ENCODE measurements at regions not wholly inside any gene's neighbourhood (a gene's known extent, or its start where the extent isn't known, plus 50 kb on each side); places are given as distances from the start of the nearest gene placed in this dataset.
"Not testable (repeated sequence)": the region's sequence is repeated elsewhere in the genome, so short reads cannot be mapped to it uniquely, and the experiment has no call there.

DNA sequence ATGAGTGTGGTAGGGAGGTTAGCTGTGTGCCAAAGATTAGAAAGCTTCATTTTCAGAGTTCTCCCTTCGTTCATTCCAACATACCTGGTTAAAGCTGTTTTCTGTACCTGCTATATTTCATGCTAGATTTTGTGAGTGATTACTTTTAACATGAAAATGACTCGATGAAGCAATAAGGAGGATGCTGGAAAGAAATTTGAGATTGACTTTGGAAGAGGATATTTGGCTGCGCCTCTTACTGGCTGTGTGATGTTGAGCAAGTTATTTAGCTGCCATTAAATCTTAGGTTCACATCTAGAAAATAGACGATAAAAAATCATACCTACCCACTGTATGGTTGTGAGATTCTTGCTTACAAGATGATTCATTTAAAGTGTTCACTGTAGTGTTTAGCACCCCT lies 288.7 kb downstream of the ZIC4 start:
- ChIA-PET CTCF (interaction anchor here (1.8 kb wide), 1 partner anchor 74 kb away, joined by 9 read pairs; no protein-coding TSS in a partner anchor), POLR2A (no interaction called here)
- no peak overlapping the region for H3K4me3 ChIP-seq (ENCODE audit: low read depth, low read length)
- no peak for DNase-seq (ENCODE audit: low read depth)
- TF ChIP-seq, protein P1, sequence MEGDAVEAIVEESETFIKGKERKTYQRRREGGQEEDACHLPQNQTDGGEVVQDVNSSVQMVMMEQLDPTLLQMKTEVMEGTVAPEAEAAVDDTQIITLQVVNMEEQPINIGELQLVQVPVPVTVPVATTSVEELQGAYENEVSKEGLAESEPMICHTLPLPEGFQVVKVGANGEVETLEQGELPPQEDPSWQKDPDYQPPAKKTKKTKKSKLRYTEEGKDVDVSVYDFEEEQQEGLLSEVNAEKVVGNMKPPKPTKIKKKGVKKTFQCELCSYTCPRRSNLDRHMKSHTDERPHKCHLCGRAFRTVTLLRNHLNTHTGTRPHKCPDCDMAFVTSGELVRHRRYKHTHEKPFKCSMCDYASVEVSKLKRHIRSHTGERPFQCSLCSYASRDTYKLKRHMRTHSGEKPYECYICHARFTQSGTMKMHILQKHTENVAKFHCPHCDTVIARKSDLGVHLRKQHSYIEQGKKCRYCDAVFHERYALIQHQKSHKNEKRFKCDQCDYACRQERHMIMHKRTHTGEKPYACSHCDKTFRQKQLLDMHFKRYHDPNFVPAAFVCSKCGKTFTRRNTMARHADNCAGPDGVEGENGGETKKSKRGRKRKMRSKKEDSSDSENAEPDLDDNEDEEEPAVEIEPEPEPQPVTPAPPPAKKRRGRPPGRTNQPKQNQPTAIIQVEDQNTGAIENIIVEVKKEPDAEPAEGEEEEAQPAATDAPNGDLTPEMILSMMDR (IDR thresholded peaks at IDR 0.05; ENCODE audit: insufficient read depth, low read depth, low read length) = no peak
- no peaks in the 10 kb centered on the region for H3K27me3 ChIP-seq (ENCODE audit: control insufficient read depth, insufficient read depth, low read length)
- H3K36me3 ChIP-seq (ENCODE audit: control insufficient read depth, insufficient read depth, low read length) = no peaks in the 10 kb centered on the region

DNA sequence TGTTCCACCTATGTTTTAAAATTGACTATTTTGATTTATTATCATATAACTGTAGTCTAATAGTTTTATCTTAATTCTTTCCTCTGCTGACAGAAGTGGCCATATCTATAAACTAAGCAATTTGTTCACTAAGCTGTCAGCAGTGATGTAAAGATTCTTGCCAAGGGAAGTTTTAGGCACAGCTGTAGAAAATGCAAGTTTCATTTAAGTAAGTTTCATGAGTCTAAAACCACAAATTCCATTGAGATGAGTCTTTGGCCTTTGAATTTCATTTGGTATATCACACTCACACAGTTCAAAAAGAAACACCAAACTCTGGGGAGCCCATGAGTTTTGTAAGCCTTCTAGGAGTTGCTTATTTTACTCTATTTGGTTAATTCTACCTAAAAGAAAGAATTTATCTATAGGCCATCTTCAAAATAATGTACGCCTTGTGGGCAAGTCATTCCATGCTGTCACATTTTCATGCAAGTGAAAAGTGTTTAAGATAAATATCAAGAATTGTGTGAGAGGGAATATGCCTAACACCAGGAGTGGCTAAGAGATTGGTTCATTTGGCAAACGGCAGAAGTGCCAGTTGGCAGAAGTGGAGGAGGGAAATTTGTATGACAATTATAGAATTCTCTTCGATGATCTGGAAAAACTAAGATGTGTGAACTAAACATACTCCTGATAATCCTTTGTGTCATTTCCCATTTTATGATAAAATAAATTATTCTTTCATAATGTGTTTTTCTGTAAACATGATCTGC lies 292.9 kb downstream of the ZIC4 start:
- POLR2A ChIA-PET = interaction anchor here (0.5 kb wide), 1 partner anchor 310 kb away, joined by 3 read pairs; no protein-coding TSS in a partner anchor
- Histone ChIP-seq H3K36me3 (ENCODE audit: control insufficient read depth, insufficient read depth, low read length) (no peaks in the 10 kb centered on the region), H3K4me3 (ENCODE audit: low read depth, low read length) (no peak overlapping the region), H3K27me3 (ENCODE audit: control insufficient read depth, insufficient read depth, low read length) (no peaks in the 10 kb centered on the region)
- TF ChIP-seq, protein P1 (IDR thresholded peaks at IDR 0.05; ENCODE audit: insufficient read depth, low read depth, low read length) = no peak
- CTCF ChIA-PET = no interaction called here
- DNase-seq (ENCODE audit: low read depth) = peak; percentile 73

DNA sequence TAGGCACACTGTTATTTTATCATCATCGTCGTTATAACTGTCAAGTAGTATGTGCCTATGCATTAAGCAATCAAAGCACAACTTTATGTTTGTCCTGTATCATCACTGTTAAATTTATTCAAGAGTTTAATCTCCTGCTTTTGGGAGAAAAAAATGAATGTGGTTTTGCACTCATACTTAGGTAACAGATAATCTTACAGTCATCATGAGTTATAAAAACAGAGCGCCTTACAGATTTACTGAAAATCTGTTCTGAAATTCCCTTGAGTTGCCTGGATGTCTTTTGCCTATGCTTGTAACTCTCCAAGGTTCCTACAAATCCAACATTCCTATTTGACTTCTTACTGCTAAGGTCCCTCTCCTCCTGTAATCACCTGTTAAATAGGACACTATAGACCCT lies 307.3 kb downstream of the ZIC4 start:
- no peak for DNase-seq (ENCODE audit: low read depth)
- TF ChIP-seq, protein P1 (IDR thresholded peaks at IDR 0.05; ENCODE audit: insufficient read depth, low read depth, low read length) = no peak
- ChIA-PET CTCF (no interaction called here), POLR2A (no interaction called here)
- H3K4me3 ChIP-seq (ENCODE audit: low read depth, low read length) = no peak overlapping the region
- H3K27me3 ChIP-seq (ENCODE audit: control insufficient read depth, insufficient read depth, low read length) = no peaks in the 10 kb centered on the region
- H3K36me3 ChIP-seq (ENCODE audit: control insufficient read depth, insufficient read depth, low read length) = no peaks in the 10 kb centered on the region

DNA sequence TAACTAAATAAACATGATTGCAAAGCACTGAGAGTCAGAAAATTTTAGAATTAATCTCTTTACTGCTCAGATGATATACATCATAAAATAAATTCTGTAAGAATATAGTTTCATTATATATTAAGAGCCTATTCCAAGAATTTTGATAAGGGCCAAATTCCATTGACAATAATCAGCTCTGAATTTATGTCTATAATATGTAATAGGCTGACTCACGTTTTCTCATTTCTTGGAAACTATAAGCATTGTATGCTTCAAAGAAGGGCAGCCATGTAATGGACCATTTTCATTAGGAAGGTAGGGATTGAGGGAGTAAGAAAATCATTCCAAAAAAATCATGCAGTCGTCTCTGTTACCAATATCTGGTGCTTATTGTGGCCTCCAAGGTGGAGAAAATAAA lies 315.9 kb downstream of the ZIC4 start:
- ChIA-PET POLR2A (no interaction called here), CTCF (interaction anchor here (1.5 to 1.7 kb wide), 2 partner anchors 21 to 101 kb away, joined by 3 to 4 read pairs; no protein-coding TSS in a partner anchor)
- no peak for DNase-seq (ENCODE audit: low read depth)
- TF ChIP-seq, protein P1 (IDR thresholded peaks at IDR 0.05; ENCODE audit: insufficient read depth, low read depth, low read length) = no peak
- Histone ChIP-seq H3K4me3 (ENCODE audit: low read depth, low read length) (no peak overlapping the region), H3K36me3 (ENCODE audit: control insufficient read depth, insufficient read depth, low read length) (no peaks in the 10 kb centered on the region), H3K27me3 (ENCODE audit: control insufficient read depth, insufficient read depth, low read length) (no peaks in the 10 kb centered on the region)

DNA sequence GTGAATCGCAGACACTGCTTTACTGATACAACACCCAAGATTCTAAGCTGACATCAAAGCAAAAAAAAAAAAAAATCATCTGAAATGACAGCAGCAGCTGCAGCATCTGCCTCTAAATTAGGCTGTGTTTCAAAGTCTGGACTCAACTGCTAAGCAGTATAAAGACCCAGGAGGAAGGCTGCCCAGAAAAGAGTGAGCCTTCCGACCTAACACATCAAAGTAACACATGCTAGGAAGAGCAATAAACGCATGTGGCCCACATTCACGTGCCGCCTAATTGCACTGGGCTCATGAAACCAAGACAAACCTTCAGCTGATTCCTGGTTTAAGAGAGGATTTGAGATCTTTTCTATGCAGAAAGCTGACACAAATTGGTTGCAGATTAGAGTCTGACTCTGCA lies 317.1 kb downstream of the ZIC4 start:
- H3K4me3 ChIP-seq (ENCODE audit: low read depth, low read length) = no peak overlapping the region
- ChIA-PET CTCF (interaction anchor here (1.7 kb wide), 1 partner anchor 102 kb away, joined by 4 read pairs; no protein-coding TSS in a partner anchor), POLR2A (no interaction called here)
- no peak for DNase-seq (ENCODE audit: low read depth)
- TF ChIP-seq, protein P1 (IDR thresholded peaks at IDR 0.05; ENCODE audit: insufficient read depth, low read depth, low read length) = no peak
- no peaks in the 10 kb centered on the region for H3K27me3 ChIP-seq (ENCODE audit: control insufficient read depth, insufficient read depth, low read length)
- H3K36me3 ChIP-seq (ENCODE audit: control insufficient read depth, insufficient read depth, low read length) = no peaks in the 10 kb centered on the region

DNA sequence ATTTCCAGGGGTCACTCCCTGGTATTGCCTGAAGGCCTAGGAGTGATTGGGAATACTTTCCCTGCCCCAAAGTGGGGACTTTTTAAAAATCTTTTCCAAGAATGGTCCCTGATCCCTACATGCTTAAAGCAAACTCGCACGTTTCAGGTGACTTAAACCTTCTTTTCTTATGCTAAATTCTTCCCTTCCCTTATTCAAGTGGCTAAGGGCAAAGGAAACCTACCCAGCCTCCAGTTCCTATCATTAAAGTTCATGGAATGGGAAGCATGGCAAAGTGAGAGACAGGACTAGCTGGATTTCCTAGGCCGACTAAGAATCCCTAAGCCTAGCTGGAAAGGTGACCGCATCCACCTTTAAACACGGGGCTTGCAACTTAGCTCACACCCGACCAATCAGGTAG lies 346.8 kb downstream of the ZIC4 start:
- H3K27me3 ChIP-seq (ENCODE audit: control insufficient read depth, insufficient read depth, low read length); DNase-seq (ENCODE audit: low read depth); POLR2A ChIA-PET; H3K36me3 ChIP-seq (ENCODE audit: control insufficient read depth, insufficient read depth, low read length); H3K4me3 ChIP-seq (ENCODE audit: low read depth, low read length): not testable (repeated sequence)
- CTCF ChIA-PET = interaction anchor here (0.6 kb wide), 1 partner anchor 134 kb away, joined by 3 read pairs; no protein-coding TSS in a partner anchor
